ENCODE measurements at regions not wholly inside any gene's neighbourhood (a gene's known extent, or its start where the extent isn't known, plus 50 kb on each side); places are given as distances from the start of the nearest gene placed in this dataset.
"Not testable (repeated sequence)": the region's sequence is repeated elsewhere in the genome, so short reads cannot be mapped to it uniquely, and the experiment has no call there.

GRCh38 chr2:117339980-117340379 is 474.5 kb upstream of the DDX18 start:
- no peak overlapping the region for H3K4me3 ChIP-seq
- no peak overlapping the region for H3K27ac ChIP-seq
- H3K9me3 ChIP-seq (replicated peaks in 1 of 11) = no peaks in the 10 kb centered on the region
- no peaks in the 10 kb centered on the region for H4K20me1 ChIP-seq
- H3K4me2 ChIP-seq = no peak overlapping the region
- TF ChIP-seq Cebpa-rat (IDR thresholded peaks at IDR 0.05) = no peak
- no peaks in the 10 kb centered on the region for H3K36me3 ChIP-seq
- H3K9ac ChIP-seq = no peak overlapping the region
- H3K4me1 ChIP-seq = no peaks in the 10 kb centered on the region
- no peaks in the 10 kb centered on the region for H3K27me3 ChIP-seq

- Histone ChIP-seq H3K27me3 (no peaks in the 10 kb centered on the region), H3K4me1 (no peaks in the 10 kb centered on the region), H3K9ac (no peak overlapping the region), H3K36me3 (no peaks in the 10 kb centered on the region), H3K27ac (no peak overlapping the region), H3K4me2 (no peak overlapping the region), H4K20me1 (no peaks in the 10 kb centered on the region), H3K4me3 (no peak overlapping the region), H3K9me3 (replicated peaks in 1 of 11) (no peaks in the 10 kb centered on the region)
- no peak for TF ChIP-seq Cebpa-rat (IDR thresholded peaks at IDR 0.05)
Observed at GRCh38 chr2:117341690-117342089, 472.8 kb upstream of the DDX18 start.

- no peaks in the 10 kb centered on the region for H3K27me3 ChIP-seq
- TF ChIP-seq Cebpa-rat (IDR thresholded peaks at IDR 0.05) = no peak
- H3K4me3 ChIP-seq = no peak overlapping the region
- no peaks in the 10 kb centered on the region for H4K20me1 ChIP-seq
- no peak overlapping the region for H3K9ac ChIP-seq
- no peaks in the 10 kb centered on the region for H3K9me3 ChIP-seq (replicated peaks in 1 of 11)
- H3K4me2 ChIP-seq = no peak overlapping the region
- no peaks in the 10 kb centered on the region for H3K36me3 ChIP-seq
- no peaks in the 10 kb centered on the region for H3K4me1 ChIP-seq
- no peak overlapping the region for H3K27ac ChIP-seq
Observed at GRCh38 chr2:117342415-117342814, 472.1 kb upstream of the DDX18 start.

- H3K36me3 ChIP-seq = no peaks in the 10 kb centered on the region
- no peaks in the 10 kb centered on the region for H3K27me3 ChIP-seq
- H3K9ac ChIP-seq = no peak overlapping the region
- no peaks in the 10 kb centered on the region for H3K9me3 ChIP-seq (replicated peaks in 1 of 11)
- no peaks in the 10 kb centered on the region for H4K20me1 ChIP-seq
- H3K27ac ChIP-seq = no peak overlapping the region
- H3K4me1 ChIP-seq = no peaks in the 10 kb centered on the region
- no peak overlapping the region for H3K4me2 ChIP-seq
- TF ChIP-seq Cebpa-rat (IDR thresholded peaks at IDR 0.05) = no peak
- no peak overlapping the region for H3K4me3 ChIP-seq
Observed at GRCh38 chr2:117349687-117350086, 464.8 kb upstream of the DDX18 start.

- no peaks in the 10 kb centered on the region for H3K9me3 ChIP-seq (replicated peaks in 1 of 11)
- H3K4me1 ChIP-seq = no peaks in the 10 kb centered on the region
- no peaks in the 10 kb centered on the region for H3K27me3 ChIP-seq
- TF ChIP-seq Cebpa-rat (IDR thresholded peaks at IDR 0.05) = no peak
- no peak overlapping the region for H3K4me2 ChIP-seq
- H3K36me3 ChIP-seq = no peaks in the 10 kb centered on the region
- H3K4me3 ChIP-seq = no peak overlapping the region
- no peak overlapping the region for H3K9ac ChIP-seq
- no peak overlapping the region for H3K27ac ChIP-seq
- H4K20me1 ChIP-seq = no peaks in the 10 kb centered on the region
Observed at GRCh38 chr2:117351396-117351795, 463.1 kb upstream of the DDX18 start.

- H3K4me2 ChIP-seq = no peak overlapping the region
- H3K4me1 ChIP-seq = no peaks in the 10 kb centered on the region
- no peaks in the 10 kb centered on the region for H4K20me1 ChIP-seq
- no peaks in the 10 kb centered on the region for H3K9me3 ChIP-seq (replicated peaks in 1 of 11)
- no peak for TF ChIP-seq Cebpa-rat (IDR thresholded peaks at IDR 0.05)
- H3K4me3 ChIP-seq = no peak overlapping the region
- no peak overlapping the region for H3K27ac ChIP-seq
- no peaks in the 10 kb centered on the region for H3K27me3 ChIP-seq
- no peak overlapping the region for H3K9ac ChIP-seq
- H3K36me3 ChIP-seq = no peaks in the 10 kb centered on the region
Observed at GRCh38 chr2:117359266-117359914, 455.1 kb upstream of the DDX18 start.

- Histone ChIP-seq H3K27ac (no peak overlapping the region), H3K4me3 (no peak overlapping the region), H3K36me3 (no peaks in the 10 kb centered on the region), H3K4me2 (no peak overlapping the region), H3K27me3 (no peaks in the 10 kb centered on the region), H3K9me3 (replicated peaks in 1 of 11) (no peaks in the 10 kb centered on the region), H4K20me1 (no peaks in the 10 kb centered on the region), H3K9ac (no peak overlapping the region), H3K4me1 (no peaks in the 10 kb centered on the region)
- TF ChIP-seq Cebpa-rat (IDR thresholded peaks at IDR 0.05) = no peak
Observed at GRCh38 chr2:117360586-117360985, 453.9 kb upstream of the DDX18 start.

- no peaks in the 10 kb centered on the region for H3K27me3 ChIP-seq
- H3K9me3 ChIP-seq (replicated peaks in 1 of 11) = no peaks in the 10 kb centered on the region
- H3K36me3 ChIP-seq = no peaks in the 10 kb centered on the region
- H4K20me1 ChIP-seq = no peaks in the 10 kb centered on the region
- no peak overlapping the region for H3K4me3 ChIP-seq
- no peaks in the 10 kb centered on the region for H3K4me1 ChIP-seq
- no peak overlapping the region for H3K9ac ChIP-seq
- H3K4me2 ChIP-seq = no peak overlapping the region
- H3K27ac ChIP-seq = no peak overlapping the region
- TF ChIP-seq Cebpa-rat (IDR thresholded peaks at IDR 0.05) = no peak
Observed at GRCh38 chr2:117378653-117379052, 435.8 kb upstream of the DDX18 start.

GRCh38 chr2:117379928-117380327 is 434.6 kb upstream of the DDX18 start:
- H3K4me3 ChIP-seq = no peak overlapping the region
- no peaks in the 10 kb centered on the region for H3K4me1 ChIP-seq
- H3K27me3 ChIP-seq = no peaks in the 10 kb centered on the region
- H4K20me1 ChIP-seq = no peaks in the 10 kb centered on the region
- H3K9ac ChIP-seq = no peak overlapping the region
- H3K27ac ChIP-seq = no peak overlapping the region
- no peak overlapping the region for H3K4me2 ChIP-seq
- H3K9me3 ChIP-seq (replicated peaks in 1 of 11) = no peaks in the 10 kb centered on the region
- no peak for TF ChIP-seq Cebpa-rat (IDR thresholded peaks at IDR 0.05)
- H3K36me3 ChIP-seq = no peaks in the 10 kb centered on the region

- not testable (repeated sequence) for H3K4me3 ChIP-seq; H3K4me1 ChIP-seq; H3K27me3 ChIP-seq; H3K9me3 ChIP-seq (replicated peaks in 1 of 11); H3K9ac ChIP-seq; H4K20me1 ChIP-seq; H3K36me3 ChIP-seq; H3K4me2 ChIP-seq; H3K27ac ChIP-seq
Observed at GRCh38 chr2:117383997-117384396, 430.5 kb upstream of the DDX18 start.

All from BLaER1 treated with 17β-estradiol and CSF1 and Interleukin-3, amounts not matched to agents 10 nM and 100 nM (cell line).